HuH-7 (cell line): ENCODE measurements at regions not wholly inside any gene's neighbourhood (a gene's known extent, or its start where the extent isn't known, plus 50 kb on each side); places are given as distances from the start of the nearest gene placed in this dataset.

Experiments
- DNase-seq: peaks from one replicate; pipeline ENCODE4 v3.0.0; 2011; ENCODE audit warnings: low spot score

DNA sequence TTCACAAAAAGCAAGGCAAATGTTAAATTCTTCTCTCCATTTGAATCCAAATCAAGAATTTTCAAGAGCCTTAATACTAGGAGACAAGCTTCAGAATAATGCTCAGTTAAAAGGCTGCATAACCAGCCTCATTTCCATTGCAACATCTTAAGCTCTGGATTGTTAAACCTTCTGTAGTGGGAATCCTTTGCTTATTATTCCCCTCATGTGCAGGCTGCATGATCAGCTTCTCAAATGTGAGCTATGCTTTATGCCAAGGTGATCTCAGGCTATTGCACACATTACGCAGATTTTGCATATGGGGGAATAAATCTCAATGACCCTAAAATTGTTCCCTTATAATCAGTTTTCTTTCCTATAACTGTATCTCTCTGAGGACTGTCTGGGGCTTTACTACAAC is 71.7 kb upstream of the CCDC196 start:
- DNase-seq, result no peak

DNA sequence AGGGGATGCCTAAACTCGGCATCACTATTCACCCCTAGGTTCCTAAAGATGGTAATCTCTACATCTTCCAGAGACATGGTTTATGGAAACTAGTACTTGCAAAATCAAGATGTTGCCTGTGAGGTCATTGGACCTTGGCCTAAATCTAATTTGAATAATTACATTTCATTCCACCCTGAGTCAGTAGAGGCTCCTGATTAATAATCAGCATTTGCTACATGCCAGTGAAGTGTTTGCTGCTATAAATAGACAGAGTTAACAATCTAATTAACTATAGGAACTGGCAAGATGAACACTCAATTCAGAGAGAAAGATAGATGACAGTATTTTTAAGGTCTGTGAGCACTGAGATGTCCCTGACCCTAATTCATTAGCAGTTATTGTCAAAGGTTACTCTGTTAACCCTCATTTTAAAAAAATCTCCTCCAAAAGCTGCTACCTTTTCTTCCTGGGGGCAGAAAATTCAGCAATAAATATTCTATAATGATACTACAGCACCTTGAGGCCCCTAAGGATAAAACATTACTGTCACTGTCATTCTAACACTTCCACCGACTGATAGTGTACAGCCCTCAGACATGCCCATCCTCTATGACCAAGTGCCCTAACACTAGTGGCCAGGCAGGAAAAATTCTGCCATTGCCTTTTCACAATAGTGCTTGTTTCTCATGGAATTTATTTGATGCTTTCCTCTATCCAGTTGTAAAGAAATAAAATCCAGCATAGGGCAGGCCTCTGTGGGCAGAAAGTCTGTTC is 65.7 kb upstream of the CCDC196 start:
- DNase-seq, result no peak

DNA sequence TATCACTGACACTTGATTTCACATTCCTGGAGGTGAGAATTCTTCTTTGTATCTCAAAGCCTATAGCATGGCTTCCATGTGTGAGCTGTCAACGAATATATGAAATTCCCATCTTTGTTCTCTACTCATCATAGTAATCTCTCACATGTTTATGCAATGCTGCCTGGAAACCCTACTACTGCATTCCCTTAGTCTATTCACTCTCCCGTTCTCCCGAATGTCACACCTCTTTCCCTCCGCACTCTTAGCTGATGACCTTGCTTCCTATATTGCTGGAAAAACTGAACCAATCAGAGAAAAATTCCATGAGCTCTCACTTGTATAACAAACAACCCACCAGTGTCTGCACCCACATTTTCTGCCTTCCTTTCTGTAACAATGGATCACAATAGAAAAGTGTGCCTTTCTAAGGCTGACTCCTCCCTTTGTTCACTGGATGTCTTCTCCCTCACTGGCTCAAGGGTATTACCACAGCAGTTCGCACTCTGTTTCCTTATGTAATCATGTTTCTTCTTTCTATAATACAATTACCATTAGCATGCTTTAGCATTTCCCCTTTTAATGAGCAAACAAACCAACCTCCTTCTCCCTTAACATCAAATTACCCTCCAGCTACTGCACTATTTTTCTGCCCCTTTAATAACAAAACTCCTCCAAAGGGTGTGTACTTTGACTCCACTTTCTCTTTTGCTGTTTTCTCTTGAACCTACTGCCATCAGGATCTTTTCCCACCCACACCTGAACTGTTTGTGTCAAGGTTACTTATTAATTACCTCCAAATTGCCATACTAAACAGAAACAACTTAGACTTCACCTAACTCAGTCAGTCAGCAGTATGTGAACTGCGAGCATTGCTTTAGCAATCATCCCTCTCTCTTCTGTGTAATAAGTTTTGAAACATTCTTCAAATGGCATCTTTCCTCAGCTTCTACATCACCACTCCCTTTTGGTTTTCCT is 63.9 kb upstream of the CCDC196 start:
- DNase-seq, result no peak

DNA sequence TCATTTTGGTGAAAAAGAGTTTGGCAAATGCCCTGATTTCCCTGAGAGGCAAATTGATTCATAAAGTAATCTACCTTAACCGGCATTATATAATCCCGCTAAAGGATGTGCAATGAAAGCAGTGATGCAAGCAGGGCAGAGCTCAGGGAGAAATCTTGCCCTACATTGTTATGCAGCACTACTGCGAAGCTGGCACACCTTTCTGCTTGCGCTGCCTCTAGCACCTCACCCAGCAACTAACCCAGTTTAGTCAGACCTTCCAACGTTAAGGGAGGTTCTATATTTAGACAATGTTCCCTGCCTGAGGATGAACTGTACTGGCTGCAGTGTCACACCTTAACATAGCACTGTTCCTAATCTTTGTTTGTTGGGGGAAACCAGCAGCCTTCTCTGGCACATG is 60.8 kb upstream of the CCDC196 start:
- DNase-seq, result no peak

DNA sequence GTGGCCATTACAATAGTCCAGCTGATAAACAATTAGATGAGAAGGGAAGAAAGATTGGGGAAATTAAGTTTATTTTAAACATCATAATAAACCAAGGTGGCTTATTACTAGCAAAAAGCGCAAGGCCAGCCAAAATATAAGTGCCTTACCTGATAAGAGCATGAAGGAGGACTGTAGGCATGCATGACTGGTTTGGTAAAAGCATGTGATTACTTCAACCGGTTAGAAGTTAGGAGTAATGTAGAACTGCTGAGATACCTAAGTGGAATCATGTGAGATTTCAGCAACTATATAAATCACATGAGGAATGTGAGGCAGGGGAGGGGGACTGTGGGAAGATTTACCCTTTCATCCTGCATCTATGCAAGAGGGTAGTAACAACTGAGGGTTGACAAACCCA is 59.7 kb upstream of the CCDC196 start:
- no peak for DNase-seq

DNA sequence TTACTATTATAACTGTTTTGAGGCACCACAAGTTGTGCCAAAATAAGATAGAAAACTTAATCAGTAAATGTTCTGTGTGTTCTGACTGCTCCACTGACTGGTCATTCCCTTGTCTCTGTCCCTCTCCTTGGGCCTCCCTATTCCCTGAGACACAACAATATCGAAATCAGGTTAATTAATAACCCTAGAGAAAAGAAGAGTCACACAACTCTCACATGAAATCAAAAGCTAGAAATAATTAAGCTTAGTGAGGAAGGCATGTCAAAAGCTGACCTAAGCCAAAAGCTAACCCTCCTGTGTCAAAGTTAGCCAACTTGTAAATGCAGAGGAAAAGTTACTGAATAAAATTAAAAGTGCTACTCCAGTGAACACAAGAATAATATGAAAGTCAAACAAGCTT is 53.8 kb upstream of the CCDC196 start:
- DNase-seq, result no peak

DNA sequence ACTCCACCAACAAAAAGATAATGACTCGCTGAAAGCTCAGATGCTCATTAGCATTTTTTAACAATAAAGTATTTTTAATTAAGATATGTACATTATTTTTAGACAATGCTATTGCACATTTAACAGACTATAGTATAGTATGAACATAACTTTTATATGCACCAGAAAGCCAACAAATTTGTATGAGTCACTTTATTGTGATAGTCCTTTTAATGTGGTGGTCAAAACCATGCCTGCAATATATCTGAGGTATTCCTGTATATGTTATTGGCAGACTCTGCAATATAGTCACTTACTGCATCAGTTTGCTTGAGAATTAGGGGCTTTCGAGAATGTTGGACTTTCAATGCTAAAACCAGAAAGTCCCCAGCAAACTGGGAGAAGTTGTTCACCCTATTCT is 51.7 kb upstream of the CCDC196 start:
- no peak for DNase-seq

DNA sequence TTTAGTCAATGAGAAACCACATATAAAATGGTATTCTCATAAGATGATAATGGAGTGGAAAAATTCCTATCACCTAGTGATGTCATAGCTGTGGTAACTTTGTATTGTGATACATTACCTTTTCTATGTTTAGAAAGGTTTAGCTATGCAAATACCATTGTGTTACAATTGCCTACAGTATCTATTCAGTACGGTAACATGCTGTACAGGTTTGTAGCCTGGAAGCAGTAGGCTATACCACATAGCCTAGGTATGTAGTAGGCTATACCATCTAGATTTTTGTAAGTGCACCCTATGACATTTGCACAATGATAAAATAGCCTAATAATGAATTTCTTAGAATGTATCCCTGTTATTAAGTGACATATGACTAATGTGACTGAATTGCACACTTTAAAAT is 50.5 kb upstream of the CCDC196 start:
- DNase-seq, result no peak
